IMR-90 (cell line): ENCODE measurements at regions not wholly inside any gene's neighbourhood (a gene's known extent, or its start where the extent isn't known, plus 50 kb on each side); places are given as distances from the start of the nearest gene placed in this dataset.

Experiments used
- FOS ChIP-seq: fragments of 150-350 bp; IDR thresholded peaks from 2 replicates; pipeline ENCODE4 v1.6.1; 2016; ENCODE audit warnings: low read depth, low read length
- MXI1 ChIP-seq: IDR thresholded peaks from 2 replicates; pipeline ENCODE4 v1.6.1; 2012; ENCODE audit warnings: low read depth, mild to moderate bottlenecking, low read length, moderate library complexity, borderline replicate concordance
- NFE2L2 ChIP-seq: fragments of 150-350 bp; IDR thresholded peaks from 2 replicates; pipeline ENCODE4 v1.6.1; 2016; ENCODE audit warnings: low read depth, mild to moderate bottlenecking, low read length
- POLR2A ChIP-seq: IDR thresholded peaks from 2 replicates; pipeline ENCODE4 v1.6.1; 2012; ENCODE audit warnings: mild to moderate bottlenecking, low read depth, low read length
- RAD21 ChIP-seq: IDR thresholded peaks from 2 replicates; pipeline ENCODE4 v1.6.1; 2012; ENCODE audit warnings: low read length, improper control_type of control experiment
- TF ChIP-seq, protein P1 (sequence below): conservative IDR thresholded peaks from 2 replicates; pipeline ENCODE4 v1.5.1; 2012; ENCODE audit warnings: mild to moderate bottlenecking, low read depth, low read length, improper control_type of control experiment
- TF ChIP-seq, protein P2 (sequence below): fragments of 150-350 bp; IDR thresholded peaks from 2 replicates; pipeline ENCODE4 v1.6.1; 2017; ENCODE audit warnings: mild to moderate bottlenecking, antibody characterized with exemption, low read length, low read depth

DNA sequence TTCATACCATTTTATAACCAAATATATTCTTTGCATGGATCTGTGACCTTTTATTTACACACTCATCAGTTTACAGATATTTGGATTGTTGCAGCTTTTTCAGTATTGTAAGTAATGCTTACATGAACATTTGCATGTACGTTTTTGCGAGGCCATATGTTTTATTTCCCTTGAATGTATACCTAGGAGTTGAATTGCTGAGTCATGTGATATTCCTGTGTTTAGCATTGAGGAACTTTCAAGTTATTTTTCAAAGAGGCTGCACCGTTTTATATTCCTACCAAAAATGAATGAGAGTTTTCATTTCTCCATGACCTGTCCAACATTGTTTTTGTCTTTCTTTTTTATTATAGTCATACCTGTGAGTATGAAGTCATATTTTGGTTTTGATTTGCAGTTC, 392.1 kb downstream of the CNTNAP4 start:
- TF ChIP-seq POLR2A = no peak
- TF ChIP-seq, protein P1, sequence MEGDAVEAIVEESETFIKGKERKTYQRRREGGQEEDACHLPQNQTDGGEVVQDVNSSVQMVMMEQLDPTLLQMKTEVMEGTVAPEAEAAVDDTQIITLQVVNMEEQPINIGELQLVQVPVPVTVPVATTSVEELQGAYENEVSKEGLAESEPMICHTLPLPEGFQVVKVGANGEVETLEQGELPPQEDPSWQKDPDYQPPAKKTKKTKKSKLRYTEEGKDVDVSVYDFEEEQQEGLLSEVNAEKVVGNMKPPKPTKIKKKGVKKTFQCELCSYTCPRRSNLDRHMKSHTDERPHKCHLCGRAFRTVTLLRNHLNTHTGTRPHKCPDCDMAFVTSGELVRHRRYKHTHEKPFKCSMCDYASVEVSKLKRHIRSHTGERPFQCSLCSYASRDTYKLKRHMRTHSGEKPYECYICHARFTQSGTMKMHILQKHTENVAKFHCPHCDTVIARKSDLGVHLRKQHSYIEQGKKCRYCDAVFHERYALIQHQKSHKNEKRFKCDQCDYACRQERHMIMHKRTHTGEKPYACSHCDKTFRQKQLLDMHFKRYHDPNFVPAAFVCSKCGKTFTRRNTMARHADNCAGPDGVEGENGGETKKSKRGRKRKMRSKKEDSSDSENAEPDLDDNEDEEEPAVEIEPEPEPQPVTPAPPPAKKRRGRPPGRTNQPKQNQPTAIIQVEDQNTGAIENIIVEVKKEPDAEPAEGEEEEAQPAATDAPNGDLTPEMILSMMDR = no peak
- TF ChIP-seq, protein P2, sequence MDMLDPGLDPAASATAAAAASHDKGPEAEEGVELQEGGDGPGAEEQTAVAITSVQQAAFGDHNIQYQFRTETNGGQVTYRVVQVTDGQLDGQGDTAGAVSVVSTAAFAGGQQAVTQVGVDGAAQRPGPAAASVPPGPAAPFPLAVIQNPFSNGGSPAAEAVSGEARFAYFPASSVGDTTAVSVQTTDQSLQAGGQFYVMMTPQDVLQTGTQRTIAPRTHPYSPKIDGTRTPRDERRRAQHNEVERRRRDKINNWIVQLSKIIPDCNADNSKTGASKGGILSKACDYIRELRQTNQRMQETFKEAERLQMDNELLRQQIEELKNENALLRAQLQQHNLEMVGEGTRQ = no peak
- TF ChIP-seq RAD21 = no peak
- TF ChIP-seq FOS = no peak
- TF ChIP-seq NFE2L2 = peak; percentile 57
- TF ChIP-seq MXI1 = no peak
